WTC11 (cell line): ENCODE measurements at regions not wholly inside any gene's neighbourhood (a gene's known extent, or its start where the extent isn't known, plus 50 kb on each side); places are given as distances from the start of the nearest gene placed in this dataset.
A peak's percentile ranks its signal among the peaks of the same experiment; 100 is the strongest.

Source experiments
- ATAC-seq: fragments of 200-7000 bp; cut with Tn5 transposase; 2 replicates; pipeline ENCODE4 v1.10.0; 2021; ENCODE audit warnings: mild to moderate bottlenecking, moderate library complexity
- CTCF ChIA-PET: fragments of 300-600 bp; sonication (Branson Sonifier 250); formaldehyde crosslinking; loops from one replicate; lab custom pipeline; 2021; ENCODE audit warnings: antibody characterized with exemption; lab: Charles Lee
- POLR2A ChIA-PET: fragments of 350-600 bp; sonication (Branson Sonifier 250); formaldehyde crosslinking; loops from one replicate; lab custom pipeline; 2021; ENCODE audit warnings: antibody characterized with exemption; lab: Charles Lee
- DNase-seq: peaks from one replicate; pipeline ENCODE4 v3.0.0; 2021; ENCODE audit warnings: low spot score
- H3K27ac Mint-ChIP-seq: 2 replicates; pipeline ENCODE4 v1.8.0; 2021; ENCODE audit warnings: mixed read lengths
- H3K27me3 Mint-ChIP-seq: 2 replicates; pipeline ENCODE4 v1.8.0; 2021; ENCODE audit warnings: low read depth, mild to moderate bottlenecking, moderate library complexity, mixed read lengths
- H3K36me3 Mint-ChIP-seq: 2 replicates; pipeline ENCODE4 v1.8.0; 2021; ENCODE audit warnings: mixed read lengths
- H3K4me1 Mint-ChIP-seq: 2 replicates; pipeline ENCODE4 v1.8.0; 2022; ENCODE audit warnings: mixed read lengths
- H3K4me3 Mint-ChIP-seq: 2 replicates; pipeline ENCODE4 v1.8.0; 2021; ENCODE audit warnings: mild to moderate bottlenecking, moderate library complexity, mixed read lengths
- H3K9me3 Mint-ChIP-seq: 2 replicates; pipeline ENCODE4 v1.8.0; 2021; ENCODE audit warnings: mixed read lengths
- CREM ChIP-seq: sonication (generic); formaldehyde crosslinking; IDR thresholded peaks from 2 replicates; pipeline ENCODE4 v1.8.1; 2022; ENCODE audit warnings: mild to moderate bottlenecking, missing genetic modification reagents, moderate library complexity
- ETV6 ChIP-seq: sonication (generic); formaldehyde crosslinking; IDR thresholded peaks from 2 replicates; pipeline ENCODE4 v1.8.1; 2022; ENCODE audit warnings: mild to moderate bottlenecking, missing genetic modification reagents
- FOXJ3 ChIP-seq: sonication (generic); formaldehyde crosslinking; IDR thresholded peaks from 2 replicates; pipeline ENCODE4 v1.9.0; 2021; ENCODE audit warnings: missing genetic modification reagents, mild to moderate bottlenecking, borderline replicate concordance
- FOXK1 ChIP-seq: sonication (generic); formaldehyde crosslinking; IDR thresholded peaks from 2 replicates; pipeline ENCODE4 v1.8.0; 2022; ENCODE audit warnings: mild to moderate bottlenecking, moderate library complexity, missing genetic modification reagents
- JAZF1 ChIP-seq: fragments of 250-450 bp; sonication (Bioruptor Pico); IDR thresholded peaks from 2 replicates; pipeline ENCODE4 v1.9.0; 2021; ENCODE audit warnings: moderate library complexity, mild to moderate bottlenecking, inconsistent platforms
- NFE2L1 ChIP-seq: sonication (generic); formaldehyde crosslinking; IDR thresholded peaks from 2 replicates; pipeline ENCODE4 v1.8.1; 2023; ENCODE audit warnings: missing genetic modification reagents
- SMAD4 ChIP-seq: sonication (generic); formaldehyde crosslinking; IDR thresholded peaks from 2 replicates; pipeline ENCODE4 v1.8.0; 2022; ENCODE audit warnings: mild to moderate bottlenecking, missing genetic modification reagents
- TP53 ChIP-seq: sonication (generic); formaldehyde crosslinking; IDR thresholded peaks from 2 replicates; pipeline ENCODE4 v1.8.1; 2023; ENCODE audit warnings: mild to moderate bottlenecking, missing genetic modification reagents
- ZNF317 ChIP-seq: sonication (generic); formaldehyde crosslinking; IDR thresholded peaks from 2 replicates; pipeline ENCODE4 v1.8.1; 2023; ENCODE audit warnings: low read depth, mild to moderate bottlenecking, moderate library complexity, missing genetic modification reagents, borderline replicate concordance
- TF ChIP-seq, protein P1 (sequence below): fragments of 250-450 bp; sonication (Bioruptor Pico); IDR thresholded peaks from 2 replicates; pipeline ENCODE4 v1.8.0; 2021; ENCODE audit warnings: mild to moderate bottlenecking
- TF ChIP-seq, protein P2 (sequence below): sonication (generic); formaldehyde crosslinking; IDR thresholded peaks from 2 replicates; pipeline ENCODE4 v1.8.1; 2022; ENCODE audit warnings: mild to moderate bottlenecking, missing genetic modification reagents, moderate library complexity, borderline replicate concordance
- TF ChIP-seq, protein P3 (sequence below): sonication (generic); formaldehyde crosslinking; IDR thresholded peaks from 2 replicates; pipeline ENCODE4 v1.8.0; 2023; ENCODE audit warnings: missing genetic modification reagents
- TF ChIP-seq, protein P4 (sequence below): fragments of 250-450 bp; sonication (Bioruptor Pico); IDR thresholded peaks from 2 replicates; pipeline ENCODE4 v2.1.2; 2022; ENCODE audit warnings: mild to moderate bottlenecking, moderate library complexity
- TF ChIP-seq, protein P5 (sequence below): sonication (generic); formaldehyde crosslinking; IDR thresholded peaks from 2 replicates; pipeline ENCODE4 v1.8.1; 2022; ENCODE audit warnings: low read depth, mild to moderate bottlenecking, moderate library complexity, missing genetic modification reagents, borderline replicate concordance
- TF ChIP-seq, protein P6 (sequence below): sonication (generic); formaldehyde crosslinking; IDR thresholded peaks from 2 replicates; pipeline ENCODE4 v1.8.0; 2022; ENCODE audit warnings: mild to moderate bottlenecking, missing genetic modification reagents
- TF ChIP-seq, protein P7 (sequence below): sonication (generic); formaldehyde crosslinking; IDR thresholded peaks from 2 replicates; pipeline ENCODE4 v1.8.1; 2023; ENCODE audit warnings: mild to moderate bottlenecking, missing genetic modification reagents, moderate library complexity
- TF ChIP-seq, protein P8 (sequence below): fragments of 250-450 bp; sonication (Bioruptor Pico); IDR thresholded peaks from 2 replicates; pipeline ENCODE4 v1.9.0; 2021; ENCODE audit warnings: mild to moderate bottlenecking, borderline replicate concordance

DNA sequence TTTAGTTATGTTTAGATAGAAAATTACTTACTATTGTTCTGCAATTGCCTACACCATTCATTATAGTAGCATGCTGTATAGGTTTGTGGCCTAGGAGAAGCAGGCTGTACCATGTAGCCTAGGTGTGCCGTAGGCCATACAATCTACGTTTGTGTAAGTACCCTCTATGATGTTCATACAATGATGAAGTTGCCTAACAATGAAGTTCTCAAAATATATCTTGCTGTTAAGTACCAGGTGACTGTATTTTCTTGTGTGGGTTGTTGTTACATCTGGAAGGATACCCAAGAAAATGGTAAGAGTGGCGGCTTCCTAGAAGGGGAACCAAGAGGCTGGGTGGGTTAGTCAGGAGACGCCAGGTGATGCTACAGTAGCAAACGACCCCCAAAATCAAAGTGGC lies 88.3 kb upstream of the FOXF1 start (continued):
- TF ChIP-seq FOXK1 (CRISPR knock-in tag) (no peak), ETV6 (no peak)

DNA sequence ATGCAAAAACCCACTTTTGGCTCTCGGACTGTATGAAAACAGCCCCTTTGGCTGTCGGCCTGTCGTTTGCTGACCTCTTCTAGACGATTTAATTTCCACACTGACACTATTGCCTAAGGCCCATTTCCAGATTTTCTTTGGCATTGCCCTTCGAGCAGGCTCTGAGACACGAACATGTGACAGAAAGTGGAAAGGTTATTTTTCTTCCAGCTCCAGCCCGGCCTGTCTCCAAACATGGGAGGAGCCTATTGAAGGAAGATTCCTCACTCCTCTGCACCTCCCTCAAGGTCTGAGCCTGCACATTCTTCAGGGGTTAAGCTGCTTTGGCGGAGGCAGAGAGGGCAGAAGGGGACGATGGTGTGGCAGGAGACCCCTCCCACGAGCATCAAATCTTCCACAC lies 85.9 kb upstream of the FOXF1 start:
- CTCF ChIA-PET, result interaction anchor here (1.0 kb wide), 1 partner anchor 84 kb away, joined by 3 read pairs; no protein-coding TSS in a partner anchor
- H3K4me3 Mint-ChIP-seq, result no peak overlapping the region
- peaks cover 10% of the 10 kb centered on the region; the same call in 1 of the 2 replicates for H3K9me3 Mint-ChIP-seq
- H3K27me3 Mint-ChIP-seq, result peaks cover 2% of the 10 kb centered on the region; the same call in 1 of the 2 replicates
- no peak for DNase-seq
- TF ChIP-seq, protein P1, sequence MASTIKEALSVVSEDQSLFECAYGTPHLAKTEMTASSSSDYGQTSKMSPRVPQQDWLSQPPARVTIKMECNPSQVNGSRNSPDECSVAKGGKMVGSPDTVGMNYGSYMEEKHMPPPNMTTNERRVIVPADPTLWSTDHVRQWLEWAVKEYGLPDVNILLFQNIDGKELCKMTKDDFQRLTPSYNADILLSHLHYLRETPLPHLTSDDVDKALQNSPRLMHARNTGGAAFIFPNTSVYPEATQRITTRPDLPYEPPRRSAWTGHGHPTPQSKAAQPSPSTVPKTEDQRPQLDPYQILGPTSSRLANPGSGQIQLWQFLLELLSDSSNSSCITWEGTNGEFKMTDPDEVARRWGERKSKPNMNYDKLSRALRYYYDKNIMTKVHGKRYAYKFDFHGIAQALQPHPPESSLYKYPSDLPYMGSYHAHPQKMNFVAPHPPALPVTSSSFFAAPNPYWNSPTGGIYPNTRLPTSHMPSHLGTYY (CRISPR knock-in tag), result no peak
- TF ChIP-seq ZNF317 (CRISPR knock-in tag) (no peak), JAZF1 (CRISPR knock-in tag) (no peak), CREM (no peak), FOXK1 (CRISPR knock-in tag) (no peak), NFE2L1 (CRISPR knock-in tag) (no peak)
- TF ChIP-seq, protein P2, sequence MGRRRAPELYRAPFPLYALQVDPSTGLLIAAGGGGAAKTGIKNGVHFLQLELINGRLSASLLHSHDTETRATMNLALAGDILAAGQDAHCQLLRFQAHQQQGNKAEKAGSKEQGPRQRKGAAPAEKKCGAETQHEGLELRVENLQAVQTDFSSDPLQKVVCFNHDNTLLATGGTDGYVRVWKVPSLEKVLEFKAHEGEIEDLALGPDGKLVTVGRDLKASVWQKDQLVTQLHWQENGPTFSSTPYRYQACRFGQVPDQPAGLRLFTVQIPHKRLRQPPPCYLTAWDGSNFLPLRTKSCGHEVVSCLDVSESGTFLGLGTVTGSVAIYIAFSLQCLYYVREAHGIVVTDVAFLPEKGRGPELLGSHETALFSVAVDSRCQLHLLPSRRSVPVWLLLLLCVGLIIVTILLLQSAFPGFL (CRISPR knock-in tag), result no peak
- ATAC-seq, result peak; percentile 55
- H3K4me1 Mint-ChIP-seq, result peaks cover 28% of the 10 kb centered on the region
- H3K27ac Mint-ChIP-seq, result peak overlapping the region; percentile 57
- no peaks in the 10 kb centered on the region for H3K36me3 Mint-ChIP-seq
- POLR2A ChIA-PET, result no interaction called here

DNA sequence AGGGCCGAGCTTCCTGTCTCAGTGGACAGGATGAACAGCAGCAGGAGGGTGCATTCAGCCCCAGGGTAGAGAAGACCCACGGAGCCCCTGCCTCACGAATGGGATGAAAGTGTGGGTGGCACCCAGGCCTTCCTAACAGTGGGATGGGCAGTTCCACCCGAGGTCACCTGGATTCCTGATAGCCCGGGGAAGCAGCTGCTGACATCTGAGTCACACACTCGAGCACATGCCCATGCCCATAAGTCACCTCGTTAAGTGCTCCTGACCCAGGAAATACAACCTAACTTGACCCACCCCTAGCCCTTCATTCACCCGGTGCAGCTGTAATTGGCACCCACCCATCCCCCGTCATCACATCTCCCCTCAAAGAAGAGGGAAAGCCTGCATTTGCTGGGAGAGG lies 85.3 kb upstream of the FOXF1 start:
- H3K9me3 Mint-ChIP-seq, result peaks cover 10% of the 10 kb centered on the region; the same call in 1 of the 2 replicates
- no peak overlapping the region for H3K4me3 Mint-ChIP-seq
- CTCF ChIA-PET, result interaction anchor here (1.0 kb wide), 1 partner anchor 84 kb away, joined by 3 read pairs; no protein-coding TSS in a partner anchor
- DNase-seq (no peak), ATAC-seq (no peak)
- POLR2A ChIA-PET, result no interaction called here
- H3K27me3 Mint-ChIP-seq, result peaks cover 2% of the 10 kb centered on the region; the same call in 1 of the 2 replicates
- H3K4me1 Mint-ChIP-seq, result peaks cover 28% of the 10 kb centered on the region
- no peaks in the 10 kb centered on the region for H3K36me3 Mint-ChIP-seq
- no peak overlapping the region for H3K27ac Mint-ChIP-seq
- TF ChIP-seq TP53 (CRISPR knock-in tag) (no peak), FOXJ3 (no peak), SMAD4 (CRISPR knock-in tag) (no peak)
- TF ChIP-seq, protein P3, sequence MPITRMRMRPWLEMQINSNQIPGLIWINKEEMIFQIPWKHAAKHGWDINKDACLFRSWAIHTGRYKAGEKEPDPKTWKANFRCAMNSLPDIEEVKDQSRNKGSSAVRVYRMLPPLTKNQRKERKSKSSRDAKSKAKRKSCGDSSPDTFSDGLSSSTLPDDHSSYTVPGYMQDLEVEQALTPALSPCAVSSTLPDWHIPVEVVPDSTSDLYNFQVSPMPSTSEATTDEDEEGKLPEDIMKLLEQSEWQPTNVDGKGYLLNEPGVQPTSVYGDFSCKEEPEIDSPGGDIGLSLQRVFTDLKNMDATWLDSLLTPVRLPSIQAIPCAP (CRISPR knock-in tag), result no peak
- TF ChIP-seq, protein P4, sequence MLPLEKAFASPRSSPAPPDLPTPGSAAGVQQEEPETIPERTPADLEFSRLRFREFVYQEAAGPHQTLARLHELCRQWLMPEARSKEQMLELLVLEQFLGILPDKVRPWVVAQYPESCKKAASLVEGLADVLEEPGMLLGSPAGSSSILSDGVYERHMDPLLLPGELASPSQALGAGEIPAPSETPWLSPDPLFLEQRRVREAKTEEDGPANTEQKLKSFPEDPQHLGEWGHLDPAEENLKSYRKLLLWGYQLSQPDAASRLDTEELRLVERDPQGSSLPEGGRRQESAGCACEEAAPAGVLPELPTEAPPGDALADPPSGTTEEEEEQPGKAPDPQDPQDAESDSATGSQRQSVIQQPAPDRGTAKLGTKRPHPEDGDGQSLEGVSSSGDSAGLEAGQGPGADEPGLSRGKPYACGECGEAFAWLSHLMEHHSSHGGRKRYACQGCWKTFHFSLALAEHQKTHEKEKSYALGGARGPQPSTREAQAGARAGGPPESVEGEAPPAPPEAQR, result no peak
- TF ChIP-seq, protein P5, sequence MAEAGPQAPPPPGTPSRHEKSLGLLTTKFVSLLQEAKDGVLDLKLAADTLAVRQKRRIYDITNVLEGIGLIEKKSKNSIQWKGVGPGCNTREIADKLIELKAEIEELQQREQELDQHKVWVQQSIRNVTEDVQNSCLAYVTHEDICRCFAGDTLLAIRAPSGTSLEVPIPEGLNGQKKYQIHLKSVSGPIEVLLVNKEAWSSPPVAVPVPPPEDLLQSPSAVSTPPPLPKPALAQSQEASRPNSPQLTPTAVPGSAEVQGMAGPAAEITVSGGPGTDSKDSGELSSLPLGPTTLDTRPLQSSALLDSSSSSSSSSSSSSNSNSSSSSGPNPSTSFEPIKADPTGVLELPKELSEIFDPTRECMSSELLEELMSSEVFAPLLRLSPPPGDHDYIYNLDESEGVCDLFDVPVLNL (CRISPR knock-in tag), result no peak
- TF ChIP-seq, protein P6, sequence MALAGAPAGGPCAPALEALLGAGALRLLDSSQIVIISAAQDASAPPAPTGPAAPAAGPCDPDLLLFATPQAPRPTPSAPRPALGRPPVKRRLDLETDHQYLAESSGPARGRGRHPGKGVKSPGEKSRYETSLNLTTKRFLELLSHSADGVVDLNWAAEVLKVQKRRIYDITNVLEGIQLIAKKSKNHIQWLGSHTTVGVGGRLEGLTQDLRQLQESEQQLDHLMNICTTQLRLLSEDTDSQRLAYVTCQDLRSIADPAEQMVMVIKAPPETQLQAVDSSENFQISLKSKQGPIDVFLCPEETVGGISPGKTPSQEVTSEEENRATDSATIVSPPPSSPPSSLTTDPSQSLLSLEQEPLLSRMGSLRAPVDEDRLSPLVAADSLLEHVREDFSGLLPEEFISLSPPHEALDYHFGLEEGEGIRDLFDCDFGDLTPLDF (CRISPR knock-in tag), result no peak
- TF ChIP-seq, protein P7, sequence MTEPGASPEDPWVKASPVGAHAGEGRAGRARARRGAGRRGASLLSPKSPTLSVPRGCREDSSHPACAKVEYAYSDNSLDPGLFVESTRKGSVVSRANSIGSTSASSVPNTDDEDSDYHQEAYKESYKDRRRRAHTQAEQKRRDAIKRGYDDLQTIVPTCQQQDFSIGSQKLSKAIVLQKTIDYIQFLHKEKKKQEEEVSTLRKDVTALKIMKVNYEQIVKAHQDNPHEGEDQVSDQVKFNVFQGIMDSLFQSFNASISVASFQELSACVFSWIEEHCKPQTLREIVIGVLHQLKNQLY (CRISPR knock-in tag), result no peak
- TF ChIP-seq, protein P8, sequence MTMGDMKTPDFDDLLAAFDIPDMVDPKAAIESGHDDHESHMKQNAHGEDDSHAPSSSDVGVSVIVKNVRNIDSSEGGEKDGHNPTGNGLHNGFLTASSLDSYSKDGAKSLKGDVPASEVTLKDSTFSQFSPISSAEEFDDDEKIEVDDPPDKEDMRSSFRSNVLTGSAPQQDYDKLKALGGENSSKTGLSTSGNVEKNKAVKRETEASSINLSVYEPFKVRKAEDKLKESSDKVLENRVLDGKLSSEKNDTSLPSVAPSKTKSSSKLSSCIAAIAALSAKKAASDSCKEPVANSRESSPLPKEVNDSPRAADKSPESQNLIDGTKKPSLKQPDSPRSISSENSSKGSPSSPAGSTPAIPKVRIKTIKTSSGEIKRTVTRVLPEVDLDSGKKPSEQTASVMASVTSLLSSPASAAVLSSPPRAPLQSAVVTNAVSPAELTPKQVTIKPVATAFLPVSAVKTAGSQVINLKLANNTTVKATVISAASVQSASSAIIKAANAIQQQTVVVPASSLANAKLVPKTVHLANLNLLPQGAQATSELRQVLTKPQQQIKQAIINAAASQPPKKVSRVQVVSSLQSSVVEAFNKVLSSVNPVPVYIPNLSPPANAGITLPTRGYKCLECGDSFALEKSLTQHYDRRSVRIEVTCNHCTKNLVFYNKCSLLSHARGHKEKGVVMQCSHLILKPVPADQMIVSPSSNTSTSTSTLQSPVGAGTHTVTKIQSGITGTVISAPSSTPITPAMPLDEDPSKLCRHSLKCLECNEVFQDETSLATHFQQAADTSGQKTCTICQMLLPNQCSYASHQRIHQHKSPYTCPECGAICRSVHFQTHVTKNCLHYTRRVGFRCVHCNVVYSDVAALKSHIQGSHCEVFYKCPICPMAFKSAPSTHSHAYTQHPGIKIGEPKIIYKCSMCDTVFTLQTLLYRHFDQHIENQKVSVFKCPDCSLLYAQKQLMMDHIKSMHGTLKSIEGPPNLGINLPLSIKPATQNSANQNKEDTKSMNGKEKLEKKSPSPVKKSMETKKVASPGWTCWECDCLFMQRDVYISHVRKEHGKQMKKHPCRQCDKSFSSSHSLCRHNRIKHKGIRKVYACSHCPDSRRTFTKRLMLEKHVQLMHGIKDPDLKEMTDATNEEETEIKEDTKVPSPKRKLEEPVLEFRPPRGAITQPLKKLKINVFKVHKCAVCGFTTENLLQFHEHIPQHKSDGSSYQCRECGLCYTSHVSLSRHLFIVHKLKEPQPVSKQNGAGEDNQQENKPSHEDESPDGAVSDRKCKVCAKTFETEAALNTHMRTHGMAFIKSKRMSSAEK (CRISPR knock-in tag), result no peak
